ENCODE measurements at regions not wholly inside any gene's neighbourhood (a gene's known extent, or its start where the extent isn't known, plus 50 kb on each side); places are given as distances from the start of the nearest gene placed in this dataset.

- H3K4me3 ChIP-seq, result peak overlapping the region; percentile 57
- H3F3A ChIP-seq (ENCODE audit: low read depth), result peaks cover 26% of the 10 kb centered on the region
- no peaks in the 10 kb centered on the region for H3K36me3 ChIP-seq
- H3K4me1 Mint-ChIP-seq, result peaks cover 21% of the 10 kb centered on the region
- H3K4me1 ChIP-seq, result peaks cover 10% of the 10 kb centered on the region
- peak overlapping the region; percentile 87 for H3K4me3 Mint-ChIP-seq
- no peaks in the 10 kb centered on the region for H3K36me3 Mint-ChIP-seq
- peaks cover 10% of the 10 kb centered on the region for H3K27me3 Mint-ChIP-seq (ENCODE audit: insufficient read depth, low read depth)
- H3K4me2 ChIP-seq, result peak overlapping the region; percentile 90
- no peak overlapping the region for H3K27ac ChIP-seq
- H4K20me1 ChIP-seq (ENCODE audit: low read depth), result no peaks in the 10 kb centered on the region
- peak overlapping the region; percentile 92 for H3K27ac Mint-ChIP-seq
- no peak for DNase-seq (ENCODE audit: low spot score)
- H3K27me3 ChIP-seq, result peaks cover 9% of the 10 kb centered on the region
- no peak overlapping the region for H3K9ac ChIP-seq
- TF ChIP-seq EZH2phosphoT487 (IDR thresholded peaks at IDR 0.05) (no peak), EZH2 (IDR thresholded peaks at IDR 0.05) (no peak)
- TF ChIP-seq, protein P1, sequence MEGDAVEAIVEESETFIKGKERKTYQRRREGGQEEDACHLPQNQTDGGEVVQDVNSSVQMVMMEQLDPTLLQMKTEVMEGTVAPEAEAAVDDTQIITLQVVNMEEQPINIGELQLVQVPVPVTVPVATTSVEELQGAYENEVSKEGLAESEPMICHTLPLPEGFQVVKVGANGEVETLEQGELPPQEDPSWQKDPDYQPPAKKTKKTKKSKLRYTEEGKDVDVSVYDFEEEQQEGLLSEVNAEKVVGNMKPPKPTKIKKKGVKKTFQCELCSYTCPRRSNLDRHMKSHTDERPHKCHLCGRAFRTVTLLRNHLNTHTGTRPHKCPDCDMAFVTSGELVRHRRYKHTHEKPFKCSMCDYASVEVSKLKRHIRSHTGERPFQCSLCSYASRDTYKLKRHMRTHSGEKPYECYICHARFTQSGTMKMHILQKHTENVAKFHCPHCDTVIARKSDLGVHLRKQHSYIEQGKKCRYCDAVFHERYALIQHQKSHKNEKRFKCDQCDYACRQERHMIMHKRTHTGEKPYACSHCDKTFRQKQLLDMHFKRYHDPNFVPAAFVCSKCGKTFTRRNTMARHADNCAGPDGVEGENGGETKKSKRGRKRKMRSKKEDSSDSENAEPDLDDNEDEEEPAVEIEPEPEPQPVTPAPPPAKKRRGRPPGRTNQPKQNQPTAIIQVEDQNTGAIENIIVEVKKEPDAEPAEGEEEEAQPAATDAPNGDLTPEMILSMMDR (IDR thresholded peaks at IDR 0.05), result no peak
- no peaks in the 10 kb centered on the region for H3K9me3 ChIP-seq (ENCODE audit: low read depth)
- no peaks in the 10 kb centered on the region for H3K79me2 ChIP-seq (ENCODE audit: low read depth)
- H2AFZ ChIP-seq (replicated peaks), result peak overlapping the region; percentile 86
- no peaks in the 10 kb centered on the region for H3K9me3 Mint-ChIP-seq
Measured at GRCh38 chr6:156685823-156686222, 91.4 kb upstream of the ARID1B start.

DNA sequence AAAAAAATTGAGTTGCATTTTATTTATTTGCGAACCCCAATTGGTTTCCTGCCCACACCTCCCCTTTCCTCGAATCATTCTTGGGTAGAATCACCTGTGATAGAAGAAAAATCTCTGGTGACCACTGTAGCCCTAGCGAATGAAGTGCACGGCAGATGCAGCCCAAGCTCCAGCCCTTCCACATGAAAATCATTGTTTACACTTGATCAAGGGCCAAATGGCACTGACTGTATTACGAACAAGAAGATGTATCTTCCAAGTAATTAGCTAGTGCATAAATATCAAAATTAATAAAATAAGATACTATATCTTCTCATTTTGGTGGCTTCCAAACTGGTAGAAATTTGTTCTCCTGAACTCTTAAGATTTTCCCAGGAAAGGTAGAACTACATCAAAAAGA lies 93.4 kb upstream of the ARID1B start:
- H3K4me1 ChIP-seq, result peaks cover 10% of the 10 kb centered on the region
- H3K4me2 ChIP-seq, result no peak overlapping the region
- H4K20me1 ChIP-seq (ENCODE audit: low read depth), result no peaks in the 10 kb centered on the region
- no peaks in the 10 kb centered on the region for H3K36me3 ChIP-seq
- Mint-ChIP-seq H3K9me3 (peaks cover 6% of the 10 kb centered on the region), H3K4me1 (peaks cover 21% of the 10 kb centered on the region), H3K4me3 (no peak overlapping the region), H3K27me3 (ENCODE audit: insufficient read depth, low read depth) (peaks cover 6% of the 10 kb centered on the region), H3K36me3 (no peaks in the 10 kb centered on the region), H3K27ac (no peak overlapping the region)
- H3K79me2 ChIP-seq (ENCODE audit: low read depth), result no peaks in the 10 kb centered on the region
- TF ChIP-seq, protein P1 (IDR thresholded peaks at IDR 0.05), result no peak
- TF ChIP-seq EZH2 (IDR thresholded peaks at IDR 0.05) (no peak), EZH2phosphoT487 (IDR thresholded peaks at IDR 0.05) (no peak)
- H3K27me3 ChIP-seq, result peaks cover 2% of the 10 kb centered on the region
- H3K9me3 ChIP-seq (ENCODE audit: low read depth), result no peaks in the 10 kb centered on the region
- no peak overlapping the region for H3K27ac ChIP-seq
- no peak for DNase-seq (ENCODE audit: low spot score)
- H3K9ac ChIP-seq, result no peak overlapping the region
- H3K4me3 ChIP-seq, result no peak overlapping the region
- peaks cover 26% of the 10 kb centered on the region for H3F3A ChIP-seq (ENCODE audit: low read depth)
- H2AFZ ChIP-seq (replicated peaks), result no peak overlapping the region

GRCh38 chr6:156676721-156677120 lies 100.5 kb upstream of the ARID1B start:
- Histone ChIP-seq H3F3A (ENCODE audit: low read depth) (no peaks in the 10 kb centered on the region), H3K9me3 (ENCODE audit: low read depth) (peaks cover 13% of the 10 kb centered on the region), H3K36me3 (no peaks in the 10 kb centered on the region), H4K20me1 (ENCODE audit: low read depth) (no peaks in the 10 kb centered on the region), H3K9ac (no peak overlapping the region), H3K4me1 (no peaks in the 10 kb centered on the region), H3K27ac (no peak overlapping the region), H3K79me2 (ENCODE audit: low read depth) (no peaks in the 10 kb centered on the region), H3K4me2 (no peak overlapping the region), H3K27me3 (no peaks in the 10 kb centered on the region), H2AFZ (replicated peaks) (no peak overlapping the region), H3K4me3 (no peak overlapping the region)
- no peak overlapping the region for H3K4me3 Mint-ChIP-seq
- TF ChIP-seq EZH2 (IDR thresholded peaks at IDR 0.05), result no peak
- TF ChIP-seq, protein P1 (IDR thresholded peaks at IDR 0.05), result no peak
- no peak for TF ChIP-seq EZH2phosphoT487 (IDR thresholded peaks at IDR 0.05)
- H3K27me3 Mint-ChIP-seq (ENCODE audit: insufficient read depth, low read depth), result peaks cover 8% of the 10 kb centered on the region
- no peaks in the 10 kb centered on the region for H3K36me3 Mint-ChIP-seq
- no peak for DNase-seq (ENCODE audit: low spot score)
- no peaks in the 10 kb centered on the region for H3K4me1 Mint-ChIP-seq
- H3K9me3 Mint-ChIP-seq, result peaks cover 30% of the 10 kb centered on the region
- no peak overlapping the region for H3K27ac Mint-ChIP-seq

Data from neural progenitor cell (in vitro differentiated cells).